GM13976 (cell line): ENCODE measurements at regions not wholly inside any gene's neighbourhood (a gene's known extent, or its start where the extent isn't known, plus 50 kb on each side); places are given as distances from the start of the nearest gene placed in this dataset.
"Not testable (repeated sequence)": the region's sequence is repeated elsewhere in the genome, so short reads cannot be mapped to it uniquely, and the experiment has no call there.

Source experiments
- DNase-seq: peaks from one replicate; pipeline ENCODE4 v3.0.0; 2012; ENCODE audit warnings: low spot score
- CTCF ChIP-seq: IDR thresholded peaks from 2 replicates; pipeline ENCODE4 v1.5.1; 2012; ENCODE audit warnings: borderline replicate concordance, mild to moderate bottlenecking; ENCODE audit not compliant: insufficient read depth; ENCODE audit errors: extremely low read depth, missing control alignments, control extremely low read depth
- in situ Hi-C: fragments of 300-500 bp; cut with MboI; formaldehyde crosslinking; loops from one replicate; pipeline ENCODE4 v1.12.0; 2022; ENCODE audit warnings: low sequenced_read_pairs, mixed read lengths, inconsistent platforms; ENCODE audit not compliant: unreplicated experiment

- in situ Hi-C loops = no loop called here
- no peak for TF ChIP-seq CTCF
- DNase-seq = no peak
Measured at GRCh38 chr5:67855523-67855922, 360.0 kb upstream of the PIK3R1 start.

GRCh38 chr5:67850906-67851305 lies 364.6 kb upstream of the PIK3R1 start:
- in situ Hi-C loops, DNase-seq: not testable (repeated sequence)

GRCh38 chr5:67844924-67845323 lies 370.6 kb upstream of the PIK3R1 start:
- TF ChIP-seq CTCF = no peak
- in situ Hi-C loops = no loop called here
- DNase-seq = no peak

GRCh38 chr5:67842806-67843205 lies 372.8 kb upstream of the PIK3R1 start:
- no peak for TF ChIP-seq CTCF
- DNase-seq = no peak
- in situ Hi-C loops = no loop called here

- DNase-seq, in situ Hi-C loops: not testable (repeated sequence)
Measured at GRCh38 chr5:67837225-67837624, 378.3 kb upstream of the PIK3R1 start.

DNA sequence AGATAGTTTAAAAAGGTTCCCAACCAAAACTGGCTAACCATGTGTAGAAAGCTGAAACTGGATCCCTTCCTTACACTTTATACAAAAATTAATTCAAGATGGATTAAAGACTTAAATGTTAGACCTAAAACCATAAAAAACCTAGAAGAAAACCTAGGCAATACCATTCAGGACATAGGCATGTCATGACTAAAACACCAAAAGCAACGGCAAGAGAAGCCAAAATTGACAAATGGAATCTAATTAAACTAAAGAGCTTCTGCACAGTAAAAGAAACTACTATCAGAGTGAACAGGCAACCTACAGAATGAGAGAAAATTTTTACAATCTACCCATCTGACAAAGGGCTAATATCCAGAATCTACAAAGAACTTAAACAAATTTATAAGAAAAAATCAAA lies 379.1 kb upstream of the PIK3R1 start:
- DNase-seq, in situ Hi-C loops: not testable (repeated sequence)

GRCh38 chr5:67831048-67831447 lies 384.5 kb upstream of the PIK3R1 start:
- DNase-seq = no peak
- no peak for TF ChIP-seq CTCF
- in situ Hi-C loops = no loop called here

GRCh38 chr5:67827541-67827940 lies 388.0 kb upstream of the PIK3R1 start:
- in situ Hi-C loops = no loop called here
- DNase-seq = no peak
- no peak for TF ChIP-seq CTCF
